ENCODE measurements at regions not wholly inside any gene's neighbourhood (a gene's known extent, or its start where the extent isn't known, plus 50 kb on each side); places are given as distances from the start of the nearest gene placed in this dataset.
"Not testable (repeated sequence)": the region's sequence is repeated elsewhere in the genome, so short reads cannot be mapped to it uniquely, and the experiment has no call there.

- no peak for TF ChIP-seq CTCF (IDR thresholded peaks at IDR 0.05; ENCODE audit: low read depth, low read length)
- no peak overlapping the region for H3K4me3 ChIP-seq (replicated peaks in 1 of 2; ENCODE audit: low read depth in 2 of 2, low read length in 2 of 2)
- DNase-seq (ENCODE audit: low read depth in 2 of 2): no peak
These were observed 227.1 kb upstream of the ID4 start for GRCh38 chr6:19609972-19610641.

GRCh38 chr6:19612672-19613466 lies 224.3 kb upstream of the ID4 start:
- not testable (repeated sequence) for DNase-seq (ENCODE audit: low read depth in 2 of 2); H3K4me3 ChIP-seq (replicated peaks in 1 of 2; ENCODE audit: low read depth in 2 of 2, low read length in 2 of 2)

GRCh38 chr6:19613678-19614077 lies 223.5 kb upstream of the ID4 start:
- TF ChIP-seq CTCF (IDR thresholded peaks at IDR 0.05; ENCODE audit: low read depth, low read length): no peak
- H3K4me3 ChIP-seq (replicated peaks in 1 of 2; ENCODE audit: low read depth in 2 of 2, low read length in 2 of 2): no peak overlapping the region
- peak in 1 of 2 donors; percentile 0 for DNase-seq (ENCODE audit: low read depth in 2 of 2)

- DNase-seq (ENCODE audit: low read depth in 2 of 2): no peak
- no peak overlapping the region for H3K4me3 ChIP-seq (replicated peaks in 1 of 2; ENCODE audit: low read depth in 2 of 2, low read length in 2 of 2)
- no peak for TF ChIP-seq CTCF (IDR thresholded peaks at IDR 0.05; ENCODE audit: low read depth, low read length)
These were observed 221.1 kb upstream of the ID4 start for GRCh38 chr6:19616022-19616421.

GRCh38 chr6:19632230-19632629 lies 204.9 kb upstream of the ID4 start:
- no peak for TF ChIP-seq CTCF (IDR thresholded peaks at IDR 0.05; ENCODE audit: low read depth, low read length)
- H3K4me3 ChIP-seq (replicated peaks in 1 of 2; ENCODE audit: low read depth in 2 of 2, low read length in 2 of 2): no peak overlapping the region
- no peak for DNase-seq (ENCODE audit: low read depth in 2 of 2)

- no peak for TF ChIP-seq CTCF (IDR thresholded peaks at IDR 0.05; ENCODE audit: low read depth, low read length)
- no peak overlapping the region for H3K4me3 ChIP-seq (replicated peaks in 1 of 2; ENCODE audit: low read depth in 2 of 2, low read length in 2 of 2)
- DNase-seq (ENCODE audit: low read depth in 2 of 2): no peak
These were observed 204.4 kb upstream of the ID4 start for GRCh38 chr6:19632786-19633185.

- DNase-seq (ENCODE audit: low read depth in 2 of 2): no peak
- no peak overlapping the region for H3K4me3 ChIP-seq (replicated peaks in 1 of 2; ENCODE audit: low read depth in 2 of 2, low read length in 2 of 2)
- no peak for TF ChIP-seq CTCF (IDR thresholded peaks at IDR 0.05; ENCODE audit: low read depth, low read length)
These were observed 201.4 kb upstream of the ID4 start for GRCh38 chr6:19635728-19636127.

Data from cardiac fibroblast (primary cell).